ENCODE measurements at regions not wholly inside any gene's neighbourhood (a gene's known extent, or its start where the extent isn't known, plus 50 kb on each side); places are given as distances from the start of the nearest gene placed in this dataset.
"Not testable (repeated sequence)": the region's sequence is repeated elsewhere in the genome, so short reads cannot be mapped to it uniquely, and the experiment has no call there.

DNA sequence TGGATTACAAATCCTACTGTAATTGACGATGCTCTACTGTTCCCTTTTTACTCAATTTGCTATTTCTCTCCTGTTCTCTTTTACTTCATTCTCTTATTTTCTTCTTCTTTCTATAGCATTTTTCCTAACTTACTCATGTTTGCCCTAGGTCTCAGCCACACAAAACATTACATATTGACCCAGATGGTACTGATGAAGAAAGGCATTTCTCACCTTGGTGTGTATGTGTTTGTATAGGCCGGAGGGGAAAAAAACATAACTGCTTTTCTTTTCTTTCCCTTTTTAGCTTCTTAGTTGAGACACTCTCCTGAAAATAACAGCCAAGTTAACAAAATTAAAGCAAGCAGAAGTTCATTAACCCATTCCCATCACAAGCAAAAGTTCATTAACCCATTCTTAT is 1019.8 kb upstream of the CDH18 start:
- Histone ChIP-seq H3K9me3 (ENCODE audit: control insufficient read depth, insufficient read depth, low read length) (no peaks in the 10 kb centered on the region), H3K27me3 (ENCODE audit: control insufficient read depth, insufficient read depth, low read length) (no peaks in the 10 kb centered on the region), H3K9ac (ENCODE audit: low read depth, low read length) (no peak overlapping the region), H3K36me3 (ENCODE audit: control insufficient read depth, insufficient read depth, low read length) (no peaks in the 10 kb centered on the region), H3K4me3 (ENCODE audit: low read depth, low read length) (no peak overlapping the region), H3K4me1 (ENCODE audit: control insufficient read depth, insufficient read depth, low read length) (no peaks in the 10 kb centered on the region)

DNA sequence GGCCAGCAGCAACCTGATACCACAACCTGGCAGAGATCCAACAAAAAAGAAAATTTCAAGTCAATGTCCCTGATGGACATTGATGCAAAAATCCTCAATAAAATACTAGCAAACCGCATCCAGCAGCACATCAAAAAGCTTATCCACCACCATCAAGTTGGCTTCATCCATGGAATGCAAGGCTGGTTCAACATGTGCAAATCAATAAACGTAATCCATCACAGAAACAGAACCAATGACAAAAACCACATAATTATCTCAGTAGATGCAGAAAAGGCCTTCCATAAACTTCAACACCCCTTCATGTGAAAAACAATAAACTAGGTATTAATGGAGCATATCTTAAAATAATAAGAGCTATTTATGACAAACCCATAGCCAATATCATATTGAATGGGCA is 1000.9 kb upstream of the CDH18 start:
- not testable (repeated sequence) for H3K4me3 ChIP-seq (ENCODE audit: low read depth, low read length); H3K27me3 ChIP-seq (ENCODE audit: control insufficient read depth, insufficient read depth, low read length); H3K9ac ChIP-seq (ENCODE audit: low read depth, low read length); H3K4me1 ChIP-seq (ENCODE audit: control insufficient read depth, insufficient read depth, low read length); H3K9me3 ChIP-seq (ENCODE audit: control insufficient read depth, insufficient read depth, low read length); H3K36me3 ChIP-seq (ENCODE audit: control insufficient read depth, insufficient read depth, low read length)

DNA sequence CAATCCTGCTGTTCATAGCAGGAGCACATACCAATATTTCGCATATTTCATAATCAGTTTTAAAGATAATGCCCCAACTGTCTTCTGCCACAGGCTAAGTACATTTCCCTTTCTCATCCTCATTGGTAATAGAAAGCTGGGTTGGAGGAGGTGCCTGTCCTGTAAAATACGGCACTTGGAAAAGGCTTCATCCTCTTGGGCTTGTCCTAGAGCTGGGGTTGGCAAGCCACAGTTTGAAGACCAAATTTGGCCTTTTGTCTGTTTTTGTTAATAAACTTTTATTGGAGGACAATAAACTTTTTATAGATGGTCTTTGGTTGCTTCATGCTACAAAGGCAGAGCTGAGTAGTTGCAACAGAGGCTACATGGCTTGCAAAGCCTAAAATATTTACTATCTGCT is 997.8 kb upstream of the CDH18 start:
- Histone ChIP-seq H3K4me1 (ENCODE audit: control insufficient read depth, insufficient read depth, low read length) (no peaks in the 10 kb centered on the region), H3K4me3 (ENCODE audit: low read depth, low read length) (no peak overlapping the region), H3K9me3 (ENCODE audit: control insufficient read depth, insufficient read depth, low read length) (no peaks in the 10 kb centered on the region), H3K36me3 (ENCODE audit: control insufficient read depth, insufficient read depth, low read length) (no peaks in the 10 kb centered on the region), H3K9ac (ENCODE audit: low read depth, low read length) (no peak overlapping the region), H3K27me3 (ENCODE audit: control insufficient read depth, insufficient read depth, low read length) (no peaks in the 10 kb centered on the region)

DNA sequence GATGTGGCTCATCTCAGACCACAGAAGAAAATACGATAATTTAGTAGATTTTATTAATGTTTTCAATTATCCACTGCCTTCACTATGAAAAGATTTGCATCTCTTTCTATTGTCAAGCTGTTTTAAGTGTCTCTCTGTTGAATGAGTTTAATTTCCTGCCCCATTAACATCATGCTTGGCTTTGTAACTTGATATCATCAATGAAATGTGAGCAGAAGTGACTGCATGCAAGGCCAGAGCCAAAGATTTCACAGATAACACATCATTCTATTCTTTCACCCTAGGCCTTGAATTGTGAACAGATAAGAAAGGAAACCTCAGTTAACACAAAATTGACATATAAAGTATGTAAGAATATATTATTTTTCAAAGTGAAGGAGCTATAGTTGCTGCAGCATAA is 986.4 kb upstream of the CDH18 start:
- no peak overlapping the region for H3K9ac ChIP-seq (ENCODE audit: low read depth, low read length)
- H3K36me3 ChIP-seq (ENCODE audit: control insufficient read depth, insufficient read depth, low read length) = no peaks in the 10 kb centered on the region
- H3K4me1 ChIP-seq (ENCODE audit: control insufficient read depth, insufficient read depth, low read length) = peaks cover 3% of the 10 kb centered on the region
- no peaks in the 10 kb centered on the region for H3K27me3 ChIP-seq (ENCODE audit: control insufficient read depth, insufficient read depth, low read length)
- H3K9me3 ChIP-seq (ENCODE audit: control insufficient read depth, insufficient read depth, low read length) = no peaks in the 10 kb centered on the region
- H3K4me3 ChIP-seq (ENCODE audit: low read depth, low read length) = no peak overlapping the region

DNA sequence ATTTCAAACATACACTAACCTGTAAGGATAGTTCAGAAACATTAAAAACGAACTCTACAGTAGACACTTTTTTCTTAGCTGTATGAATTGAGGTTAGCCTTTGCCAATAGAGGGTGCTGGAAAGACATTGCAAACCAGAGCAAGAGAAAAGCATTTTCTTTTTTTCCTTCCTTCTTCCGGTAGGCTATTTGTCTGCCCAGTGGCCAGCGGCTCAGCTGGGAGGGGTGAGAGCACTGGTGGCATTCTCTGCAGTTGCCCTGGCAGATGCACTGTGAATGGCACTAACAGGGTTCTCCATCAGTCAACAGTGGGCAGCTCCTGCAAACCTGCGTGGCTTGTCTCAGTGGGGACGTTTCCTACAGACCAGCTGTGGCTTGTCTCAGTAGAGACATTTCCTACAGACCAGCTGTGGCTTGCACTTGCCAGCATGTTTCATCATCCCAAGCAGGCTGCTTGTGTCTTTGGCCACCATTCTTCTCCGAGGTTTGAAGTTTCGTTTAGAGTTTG is 984.5 kb upstream of the CDH18 start:
- H3K4me1 ChIP-seq (ENCODE audit: control insufficient read depth, insufficient read depth, low read length) = peaks cover 3% of the 10 kb centered on the region
- H3K9me3 ChIP-seq (ENCODE audit: control insufficient read depth, insufficient read depth, low read length) = no peaks in the 10 kb centered on the region
- peak overlapping the region; percentile 18 for H3K9ac ChIP-seq (ENCODE audit: low read depth, low read length)
- no peaks in the 10 kb centered on the region for H3K27me3 ChIP-seq (ENCODE audit: control insufficient read depth, insufficient read depth, low read length)
- H3K36me3 ChIP-seq (ENCODE audit: control insufficient read depth, insufficient read depth, low read length) = no peaks in the 10 kb centered on the region
- no peak overlapping the region for H3K4me3 ChIP-seq (ENCODE audit: low read depth, low read length)

DNA sequence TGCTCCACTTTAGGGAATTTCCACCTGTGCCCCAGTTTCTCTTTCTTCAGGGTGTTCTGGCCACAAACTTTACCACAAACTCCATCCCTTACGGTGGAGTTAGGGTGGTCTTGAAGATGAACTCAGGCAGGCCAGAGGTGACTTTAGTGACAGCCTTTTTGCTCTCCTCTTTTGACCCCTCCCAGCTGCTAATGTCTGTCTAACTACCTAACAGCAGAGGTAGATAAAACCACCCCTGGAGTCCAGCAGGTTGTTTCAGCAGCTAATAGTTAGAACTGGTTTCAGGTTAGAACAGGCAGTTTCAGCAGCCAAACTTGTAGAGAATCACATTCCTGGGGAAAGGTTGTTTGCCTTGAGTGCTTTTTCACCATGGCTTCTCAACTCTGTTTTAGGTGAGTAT is 971.3 kb upstream of the CDH18 start:
- H3K27me3 ChIP-seq (ENCODE audit: control insufficient read depth, insufficient read depth, low read length) = no peaks in the 10 kb centered on the region
- no peak overlapping the region for H3K4me3 ChIP-seq (ENCODE audit: low read depth, low read length)
- no peaks in the 10 kb centered on the region for H3K9me3 ChIP-seq (ENCODE audit: control insufficient read depth, insufficient read depth, low read length)
- no peak overlapping the region for H3K9ac ChIP-seq (ENCODE audit: low read depth, low read length)
- no peaks in the 10 kb centered on the region for H3K4me1 ChIP-seq (ENCODE audit: control insufficient read depth, insufficient read depth, low read length)
- H3K36me3 ChIP-seq (ENCODE audit: control insufficient read depth, insufficient read depth, low read length) = no peaks in the 10 kb centered on the region

DNA sequence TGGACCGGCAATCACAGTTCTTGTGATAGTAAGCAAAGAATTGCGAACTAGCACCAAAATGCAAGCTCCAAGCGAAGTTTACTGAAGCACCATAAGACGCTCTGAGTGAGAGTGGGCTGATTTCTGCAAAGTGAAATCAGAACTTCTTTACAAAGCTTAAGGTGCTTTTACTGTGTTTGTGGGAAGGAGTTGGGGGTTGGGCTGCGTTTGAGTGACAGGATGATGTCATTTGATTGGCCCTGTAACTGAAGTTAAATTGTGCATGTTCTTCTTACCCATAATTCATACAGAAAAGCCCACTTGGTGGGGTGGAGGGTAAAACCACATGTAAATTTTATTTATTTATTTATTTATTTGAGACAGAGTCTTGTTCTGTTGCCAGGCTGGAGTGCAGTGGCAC is 970.6 kb upstream of the CDH18 start:
- Histone ChIP-seq H3K4me3 (ENCODE audit: low read depth, low read length) (no peak overlapping the region), H3K27me3 (ENCODE audit: control insufficient read depth, insufficient read depth, low read length) (no peaks in the 10 kb centered on the region), H3K9ac (ENCODE audit: low read depth, low read length) (no peak overlapping the region), H3K4me1 (ENCODE audit: control insufficient read depth, insufficient read depth, low read length) (no peaks in the 10 kb centered on the region), H3K36me3 (ENCODE audit: control insufficient read depth, insufficient read depth, low read length) (no peaks in the 10 kb centered on the region), H3K9me3 (ENCODE audit: control insufficient read depth, insufficient read depth, low read length) (no peaks in the 10 kb centered on the region)

DNA sequence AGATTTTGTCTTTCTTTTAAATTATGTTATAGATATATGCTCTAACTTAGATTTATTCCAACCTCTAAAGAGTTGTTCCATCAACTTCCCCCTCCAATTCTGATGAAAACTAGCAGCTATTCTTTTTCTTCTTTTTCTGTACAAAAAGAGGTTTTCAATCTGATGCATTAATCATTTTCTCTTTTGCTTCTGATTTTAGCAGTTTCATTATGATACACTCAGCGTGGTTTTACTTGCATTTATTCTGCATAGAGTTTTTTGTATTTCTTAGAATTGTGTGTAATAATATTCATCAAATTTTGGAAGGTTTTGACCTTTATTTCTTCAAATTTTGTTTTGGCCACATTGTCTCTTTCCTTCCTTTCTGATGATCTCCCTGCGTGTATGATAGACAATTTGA is 968.1 kb upstream of the CDH18 start:
- H3K4me1 ChIP-seq (ENCODE audit: control insufficient read depth, insufficient read depth, low read length) = no peaks in the 10 kb centered on the region
- no peaks in the 10 kb centered on the region for H3K9me3 ChIP-seq (ENCODE audit: control insufficient read depth, insufficient read depth, low read length)
- no peaks in the 10 kb centered on the region for H3K36me3 ChIP-seq (ENCODE audit: control insufficient read depth, insufficient read depth, low read length)
- no peak overlapping the region for H3K9ac ChIP-seq (ENCODE audit: low read depth, low read length)
- H3K4me3 ChIP-seq (ENCODE audit: low read depth, low read length) = no peak overlapping the region
- H3K27me3 ChIP-seq (ENCODE audit: control insufficient read depth, insufficient read depth, low read length) = no peaks in the 10 kb centered on the region

DNA sequence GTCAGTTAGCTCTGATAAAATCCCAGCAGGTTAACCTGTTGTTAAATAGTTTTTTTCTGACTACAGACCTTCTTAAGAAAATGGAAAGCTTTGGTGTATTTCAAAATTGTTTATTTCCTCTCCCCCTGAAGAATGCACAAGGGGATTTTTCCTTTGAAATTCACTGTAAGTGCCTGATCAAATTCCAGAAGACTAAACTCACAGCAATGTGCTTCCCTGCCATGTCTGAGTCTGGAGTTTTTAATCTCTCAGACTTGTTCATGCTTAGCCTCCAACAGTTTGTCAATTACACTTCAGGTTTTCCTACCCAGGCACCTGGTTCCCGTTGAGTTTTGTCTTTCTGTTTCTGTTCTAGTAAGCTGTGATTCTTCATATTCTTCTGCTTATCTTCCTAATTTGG is 961.6 kb upstream of the CDH18 start:
- Histone ChIP-seq H3K36me3 (ENCODE audit: control insufficient read depth, insufficient read depth, low read length) (no peaks in the 10 kb centered on the region), H3K9ac (ENCODE audit: low read depth, low read length) (no peak overlapping the region), H3K9me3 (ENCODE audit: control insufficient read depth, insufficient read depth, low read length) (no peaks in the 10 kb centered on the region), H3K4me1 (ENCODE audit: control insufficient read depth, insufficient read depth, low read length) (no peaks in the 10 kb centered on the region), H3K4me3 (ENCODE audit: low read depth, low read length) (no peak overlapping the region), H3K27me3 (ENCODE audit: control insufficient read depth, insufficient read depth, low read length) (no peaks in the 10 kb centered on the region)

DNA sequence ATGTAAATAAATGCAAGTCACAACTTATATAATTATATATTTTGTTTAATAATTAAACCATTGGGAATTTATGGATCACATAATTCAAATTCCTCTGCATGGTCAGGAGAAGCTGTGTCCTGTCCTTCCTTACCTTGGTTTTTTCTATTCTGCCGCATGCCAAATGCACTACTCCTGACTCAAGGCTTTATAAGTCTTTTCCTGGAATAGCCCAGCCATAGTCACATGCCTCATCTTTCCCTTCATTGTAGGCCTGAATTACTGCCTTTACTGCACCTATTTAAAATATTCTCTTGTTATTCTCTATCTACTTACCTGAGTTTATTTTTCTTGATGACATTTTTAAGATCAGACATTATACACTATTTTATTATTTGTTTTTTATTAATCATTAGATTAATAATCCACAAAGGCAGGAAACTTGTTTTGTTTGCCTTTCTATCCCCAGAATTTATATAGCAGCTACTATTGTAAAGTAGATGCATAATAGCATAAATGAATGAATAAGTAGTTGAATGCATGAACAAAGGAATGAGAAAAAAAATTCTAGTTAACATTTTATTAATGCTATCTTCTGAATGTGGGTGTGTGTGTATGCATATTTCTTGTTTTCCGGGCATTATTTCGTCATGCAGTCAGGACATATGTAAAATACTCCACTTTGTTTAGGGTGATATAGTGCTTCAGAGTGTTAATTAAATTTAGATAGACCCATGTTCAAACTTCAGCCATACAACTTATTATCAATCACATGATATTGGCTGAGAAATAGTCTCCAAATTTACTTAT is 955.4 kb upstream of the CDH18 start:
- H3K4me1 ChIP-seq (ENCODE audit: control insufficient read depth, insufficient read depth, low read length); H3K27me3 ChIP-seq (ENCODE audit: control insufficient read depth, insufficient read depth, low read length); H3K9me3 ChIP-seq (ENCODE audit: control insufficient read depth, insufficient read depth, low read length); H3K36me3 ChIP-seq (ENCODE audit: control insufficient read depth, insufficient read depth, low read length); H3K4me3 ChIP-seq (ENCODE audit: low read depth, low read length); H3K9ac ChIP-seq (ENCODE audit: low read depth, low read length): not testable (repeated sequence)

DNA sequence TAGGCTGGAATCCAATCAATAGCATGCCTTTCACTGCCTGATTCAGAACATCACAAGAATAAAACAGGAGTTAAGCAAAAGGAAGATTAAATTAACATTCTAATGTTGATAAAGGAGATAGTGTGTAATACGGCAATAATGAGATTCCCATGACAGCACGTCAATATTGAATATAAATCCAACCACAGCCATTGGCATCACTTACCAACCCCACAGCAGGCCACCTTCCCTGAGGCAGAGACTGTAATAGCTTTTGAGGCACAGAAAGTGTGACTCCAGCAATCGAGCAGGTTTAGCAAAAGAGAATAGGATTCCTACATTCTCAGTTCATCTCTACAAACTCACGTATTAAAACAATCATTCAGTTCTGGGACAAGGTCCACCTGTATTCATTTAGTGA is 954.6 kb upstream of the CDH18 start:
- H3K36me3 ChIP-seq (ENCODE audit: control insufficient read depth, insufficient read depth, low read length); H3K27me3 ChIP-seq (ENCODE audit: control insufficient read depth, insufficient read depth, low read length); H3K9ac ChIP-seq (ENCODE audit: low read depth, low read length); H3K4me1 ChIP-seq (ENCODE audit: control insufficient read depth, insufficient read depth, low read length); H3K4me3 ChIP-seq (ENCODE audit: low read depth, low read length); H3K9me3 ChIP-seq (ENCODE audit: control insufficient read depth, insufficient read depth, low read length): not testable (repeated sequence)

DNA sequence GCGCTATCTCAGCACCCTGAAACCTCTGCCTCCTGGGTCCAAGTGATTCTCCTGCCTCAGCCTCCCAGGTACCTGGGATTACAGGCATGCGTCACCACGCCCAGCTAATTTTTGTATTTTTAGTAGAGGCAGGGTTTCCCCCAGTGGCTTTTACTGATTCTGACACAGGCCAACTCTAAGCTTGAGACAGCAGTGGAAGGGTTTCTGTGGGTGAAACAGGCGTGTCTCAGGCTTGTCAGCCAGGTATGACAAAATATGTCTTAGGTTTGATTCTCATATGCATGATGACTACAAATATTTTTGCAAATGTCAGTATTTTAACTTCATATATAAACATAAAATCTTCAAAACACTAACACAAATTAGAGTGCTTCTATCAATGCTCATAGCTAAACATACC is 952.8 kb upstream of the CDH18 start:
- not testable (repeated sequence) for H3K27me3 ChIP-seq (ENCODE audit: control insufficient read depth, insufficient read depth, low read length); H3K9ac ChIP-seq (ENCODE audit: low read depth, low read length); H3K36me3 ChIP-seq (ENCODE audit: control insufficient read depth, insufficient read depth, low read length); H3K4me1 ChIP-seq (ENCODE audit: control insufficient read depth, insufficient read depth, low read length); H3K9me3 ChIP-seq (ENCODE audit: control insufficient read depth, insufficient read depth, low read length); H3K4me3 ChIP-seq (ENCODE audit: low read depth, low read length)

Data from iPS-15b (cell line).